Activated CD8-positive, alpha-beta memory T cell treated with anti-CD3 and anti-CD28 coated beads for 48 hours (primary cell): ENCODE measurements at regions not wholly inside any gene's neighbourhood (a gene's known extent, or its start where the extent isn't known, plus 50 kb on each side); places are given as distances from the start of the nearest gene placed in this dataset.

ENCODE experiments used
- DNase-seq, 3 experiments: peaks; one replicate each; pipeline ENCODE4 v3.0.0-alpha.2; 2020; ENCODE audit warnings: low read depth in 2 of 3, low spot score in 2 of 3

GRCh38 chr1:82920418-82921248, 1078.3 kb downstream of the TTLL7 start:
- DNase-seq = no peak

GRCh38 chr1:82919837-82920236, 1079.1 kb downstream of the TTLL7 start:
- DNase-seq = no peak

- no peak for DNase-seq
Observed at GRCh38 chr1:82907313-82907712, 1091.6 kb downstream of the TTLL7 start.

GRCh38 chr1:82903626-82904025, 1095.3 kb downstream of the TTLL7 start:
- no peak for DNase-seq

- DNase-seq = no peak
Observed at GRCh38 chr1:82901561-82901960, 1097.4 kb downstream of the TTLL7 start.

GRCh38 chr1:82901118-82901517, 1097.8 kb downstream of the TTLL7 start:
- DNase-seq = no peak

GRCh38 chr1:82899017-82899416, 1098.3 kb downstream of the ADGRL2 start:
- DNase-seq = no peak

GRCh38 chr1:82897549-82897948, 1096.8 kb downstream of the ADGRL2 start:
- DNase-seq = no peak

GRCh38 chr1:82896036-82896435, 1095.3 kb downstream of the ADGRL2 start:
- no peak for DNase-seq

GRCh38 chr1:82894635-82895034, 1093.9 kb downstream of the ADGRL2 start:
- DNase-seq = no peak

GRCh38 chr1:82893712-82894470, 1093.2 kb downstream of the ADGRL2 start:
- DNase-seq = no peak

GRCh38 chr1:82880506-82880905, 1079.8 kb downstream of the ADGRL2 start:
- DNase-seq = no peak

- no peak for DNase-seq
Observed at GRCh38 chr1:82879701-82880305, 1079.1 kb downstream of the ADGRL2 start.

GRCh38 chr1:82875170-82875569, 1074.4 kb downstream of the ADGRL2 start:
- no peak for DNase-seq

GRCh38 chr1:82874041-82874440, 1073.3 kb downstream of the ADGRL2 start:
- DNase-seq = no peak

GRCh38 chr1:82870332-82870731, 1069.6 kb downstream of the ADGRL2 start:
- no peak for DNase-seq

GRCh38 chr1:82867781-82868180, 1067.0 kb downstream of the ADGRL2 start:
- DNase-seq = no peak

GRCh38 chr1:82861749-82862148, 1061.0 kb downstream of the ADGRL2 start:
- DNase-seq = no peak

GRCh38 chr1:82858031-82858430, 1057.3 kb downstream of the ADGRL2 start:
- no peak for DNase-seq

GRCh38 chr1:82849460-82849859, 1048.7 kb downstream of the ADGRL2 start:
- DNase-seq = no peak

GRCh38 chr1:82848043-82848442, 1047.3 kb downstream of the ADGRL2 start:
- DNase-seq = no peak

- no peak for DNase-seq
Observed at GRCh38 chr1:82845866-82846265, 1045.1 kb downstream of the ADGRL2 start.
